ENCODE measurements at regions not wholly inside any gene's neighbourhood (a gene's known extent, or its start where the extent isn't known, plus 50 kb on each side); places are given as distances from the start of the nearest gene placed in this dataset.

GRCh38 chr4:57184378-57185029 lies 74.3 kb upstream of the IGFBP7 start:
- no peak for TF ChIP-seq POU6F1 (CRISPR knock-in tag; IDR thresholded peaks at IDR 0.05; ENCODE audit: borderline replicate concordance, low read depth)
- TF ChIP-seq, protein P1, sequence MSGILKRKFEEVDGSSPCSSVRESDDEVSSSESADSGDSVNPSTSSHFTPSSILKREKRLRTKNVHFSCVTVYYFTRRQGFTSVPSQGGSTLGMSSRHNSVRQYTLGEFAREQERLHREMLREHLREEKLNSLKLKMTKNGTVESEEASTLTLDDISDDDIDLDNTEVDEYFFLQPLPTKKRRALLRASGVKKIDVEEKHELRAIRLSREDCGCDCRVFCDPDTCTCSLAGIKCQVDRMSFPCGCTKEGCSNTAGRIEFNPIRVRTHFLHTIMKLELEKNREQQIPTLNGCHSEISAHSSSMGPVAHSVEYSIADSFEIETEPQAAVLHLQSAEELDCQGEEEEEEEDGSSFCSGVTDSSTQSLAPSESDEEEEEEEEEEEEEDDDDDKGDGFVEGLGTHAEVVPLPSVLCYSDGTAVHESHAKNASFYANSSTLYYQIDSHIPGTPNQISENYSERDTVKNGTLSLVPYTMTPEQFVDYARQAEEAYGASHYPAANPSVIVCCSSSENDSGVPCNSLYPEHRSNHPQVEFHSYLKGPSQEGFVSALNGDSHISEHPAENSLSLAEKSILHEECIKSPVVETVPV (CRISPR knock-in tag; IDR thresholded peaks at IDR 0.05): no peak
- TF ChIP-seq RARB (CRISPR knock-in tag; IDR thresholded peaks at IDR 0.05): no peak
- TF ChIP-seq, protein P2, sequence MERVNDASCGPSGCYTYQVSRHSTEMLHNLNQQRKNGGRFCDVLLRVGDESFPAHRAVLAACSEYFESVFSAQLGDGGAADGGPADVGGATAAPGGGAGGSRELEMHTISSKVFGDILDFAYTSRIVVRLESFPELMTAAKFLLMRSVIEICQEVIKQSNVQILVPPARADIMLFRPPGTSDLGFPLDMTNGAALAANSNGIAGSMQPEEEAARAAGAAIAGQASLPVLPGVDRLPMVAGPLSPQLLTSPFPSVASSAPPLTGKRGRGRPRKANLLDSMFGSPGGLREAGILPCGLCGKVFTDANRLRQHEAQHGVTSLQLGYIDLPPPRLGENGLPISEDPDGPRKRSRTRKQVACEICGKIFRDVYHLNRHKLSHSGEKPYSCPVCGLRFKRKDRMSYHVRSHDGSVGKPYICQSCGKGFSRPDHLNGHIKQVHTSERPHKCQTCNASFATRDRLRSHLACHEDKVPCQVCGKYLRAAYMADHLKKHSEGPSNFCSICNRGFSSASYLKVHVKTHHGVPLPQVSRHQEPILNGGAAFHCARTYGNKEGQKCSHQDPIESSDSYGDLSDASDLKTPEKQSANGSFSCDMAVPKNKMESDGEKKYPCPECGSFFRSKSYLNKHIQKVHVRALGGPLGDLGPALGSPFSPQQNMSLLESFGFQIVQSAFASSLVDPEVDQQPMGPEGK (CRISPR knock-in tag; IDR thresholded peaks at IDR 0.05; ENCODE audit: borderline replicate concordance): no peak
- TF ChIP-seq ZFP30 (CRISPR knock-in tag; IDR thresholded peaks at IDR 0.05): no peak
- no peak for TF ChIP-seq SNAI2 (CRISPR knock-in tag; IDR thresholded peaks at IDR 0.05)
- no peak for TF ChIP-seq TSHZ2 (CRISPR knock-in tag; IDR thresholded peaks at IDR 0.05)
- no peak for TF ChIP-seq ZFP3 (CRISPR knock-in tag; IDR thresholded peaks at IDR 0.05)
- no peak for TF ChIP-seq ISL1 (CRISPR knock-in tag; IDR thresholded peaks at IDR 0.05)
- TF ChIP-seq, protein P3, sequence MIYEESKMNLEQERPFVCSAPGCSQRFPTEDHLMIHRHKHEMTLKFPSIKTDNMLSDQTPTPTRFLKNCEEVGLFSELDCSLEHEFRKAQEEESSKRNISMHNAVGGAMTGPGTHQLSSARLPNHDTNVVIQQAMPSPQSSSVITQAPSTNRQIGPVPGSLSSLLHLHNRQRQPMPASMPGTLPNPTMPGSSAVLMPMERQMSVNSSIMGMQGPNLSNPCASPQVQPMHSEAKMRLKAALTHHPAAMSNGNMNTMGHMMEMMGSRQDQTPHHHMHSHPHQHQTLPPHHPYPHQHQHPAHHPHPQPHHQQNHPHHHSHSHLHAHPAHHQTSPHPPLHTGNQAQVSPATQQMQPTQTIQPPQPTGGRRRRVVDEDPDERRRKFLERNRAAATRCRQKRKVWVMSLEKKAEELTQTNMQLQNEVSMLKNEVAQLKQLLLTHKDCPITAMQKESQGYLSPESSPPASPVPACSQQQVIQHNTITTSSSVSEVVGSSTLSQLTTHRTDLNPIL (CRISPR knock-in tag; IDR thresholded peaks at IDR 0.05; ENCODE audit: low read depth): no peak

All from SK-N-SH treated with all-trans-retinoic acid at 6 μM for 48 hours (cell line).